ENCODE measurements at regions not wholly inside any gene's neighbourhood (a gene's known extent, or its start where the extent isn't known, plus 50 kb on each side); places are given as distances from the start of the nearest gene placed in this dataset.

GRCh38 chr21:41643246-41643966 lies 123.4 kb downstream of the RIPK4 start:
- H3K4me3 ChIP-seq (ENCODE audit: low read length), result no peak overlapping the region
- H3K27ac ChIP-seq (ENCODE audit: low read length), result no peak overlapping the region
- H2AFZ ChIP-seq (ENCODE audit: low read depth, low read length), result no peak overlapping the region
- no peak overlapping the region for H3K4me2 ChIP-seq (ENCODE audit: low read length)
- no peaks in the 10 kb centered on the region for H3K9me3 ChIP-seq (ENCODE audit: insufficient read depth, low read length)
- H3K36me3 ChIP-seq (replicated peaks; ENCODE audit: low read depth, low read length), result no peaks in the 10 kb centered on the region
- H3K27me3 ChIP-seq (ENCODE audit: low read depth, low read length), result peaks cover 3% of the 10 kb centered on the region
- no peaks in the 10 kb centered on the region for H4K20me1 ChIP-seq (ENCODE audit: insufficient read depth, low read length)
- TF ChIP-seq CTCF (IDR thresholded peaks at IDR 0.05; ENCODE audit: low read depth, low read length) (no peak), EZH2phosphoT487 (IDR thresholded peaks at IDR 0.05; ENCODE audit: low read depth) (no peak)
- H3K4me1 ChIP-seq (ENCODE audit: low read length), result no peaks in the 10 kb centered on the region
- H3K79me2 ChIP-seq (ENCODE audit: low read length), result no peaks in the 10 kb centered on the region
- H3K9ac ChIP-seq (ENCODE audit: low read length), result no peak overlapping the region

- no peaks in the 10 kb centered on the region for H3K9me3 ChIP-seq (ENCODE audit: insufficient read depth, low read length)
- H4K20me1 ChIP-seq (ENCODE audit: insufficient read depth, low read length), result no peaks in the 10 kb centered on the region
- H3K79me2 ChIP-seq (ENCODE audit: low read length), result no peaks in the 10 kb centered on the region
- no peak overlapping the region for H2AFZ ChIP-seq (ENCODE audit: low read depth, low read length)
- no peaks in the 10 kb centered on the region for H3K4me1 ChIP-seq (ENCODE audit: low read length)
- no peak overlapping the region for H3K4me2 ChIP-seq (ENCODE audit: low read length)
- no peak overlapping the region for H3K4me3 ChIP-seq (ENCODE audit: low read length)
- no peak for TF ChIP-seq EZH2phosphoT487 (IDR thresholded peaks at IDR 0.05; ENCODE audit: low read depth)
- no peak for TF ChIP-seq CTCF (IDR thresholded peaks at IDR 0.05; ENCODE audit: low read depth, low read length)
- peaks cover 3% of the 10 kb centered on the region for H3K27me3 ChIP-seq (ENCODE audit: low read depth, low read length)
- no peak overlapping the region for H3K9ac ChIP-seq (ENCODE audit: low read length)
- no peaks in the 10 kb centered on the region for H3K36me3 ChIP-seq (replicated peaks; ENCODE audit: low read depth, low read length)
- H3K27ac ChIP-seq (ENCODE audit: low read length), result no peak overlapping the region
Observed at GRCh38 chr21:41641821-41642701, 124.8 kb downstream of the RIPK4 start.

DNA sequence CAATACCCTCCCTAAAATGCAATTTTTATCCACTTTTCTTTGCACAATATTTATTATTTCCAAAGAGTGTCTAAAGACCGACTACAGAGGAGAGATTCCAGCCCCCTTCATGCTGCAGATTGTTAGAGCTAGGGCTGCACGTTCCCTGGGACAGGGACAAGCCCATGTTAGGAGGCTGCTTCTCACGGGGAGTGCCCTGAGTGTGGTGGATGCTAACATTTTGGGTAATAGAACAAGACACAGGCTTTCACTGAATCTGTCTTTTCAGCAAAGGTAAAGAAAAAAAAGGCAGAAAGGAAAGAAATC lies 125.4 kb downstream of the RIPK4 start:
- Histone ChIP-seq H3K27ac (ENCODE audit: low read length) (no peak overlapping the region), H3K79me2 (ENCODE audit: low read length) (no peaks in the 10 kb centered on the region), H3K27me3 (ENCODE audit: low read depth, low read length) (peaks cover 3% of the 10 kb centered on the region), H3K9ac (ENCODE audit: low read length) (no peak overlapping the region), H4K20me1 (ENCODE audit: insufficient read depth, low read length) (no peaks in the 10 kb centered on the region), H3K4me1 (ENCODE audit: low read length) (no peaks in the 10 kb centered on the region), H2AFZ (ENCODE audit: low read depth, low read length) (no peak overlapping the region), H3K9me3 (ENCODE audit: insufficient read depth, low read length) (no peaks in the 10 kb centered on the region), H3K36me3 (replicated peaks; ENCODE audit: low read depth, low read length) (no peaks in the 10 kb centered on the region), H3K4me3 (ENCODE audit: low read length) (no peak overlapping the region), H3K4me2 (ENCODE audit: low read length) (no peak overlapping the region)
- TF ChIP-seq EZH2phosphoT487 (IDR thresholded peaks at IDR 0.05; ENCODE audit: low read depth), result no peak
- TF ChIP-seq CTCF (IDR thresholded peaks at IDR 0.05; ENCODE audit: low read depth, low read length), result no peak

GRCh38 chr21:41640748-41641509 lies 125.9 kb downstream of the RIPK4 start:
- H3K9me3 ChIP-seq (ENCODE audit: insufficient read depth, low read length), result no peaks in the 10 kb centered on the region
- H2AFZ ChIP-seq (ENCODE audit: low read depth, low read length), result no peak overlapping the region
- H3K4me3 ChIP-seq (ENCODE audit: low read length), result no peak overlapping the region
- no peak overlapping the region for H3K9ac ChIP-seq (ENCODE audit: low read length)
- H3K27ac ChIP-seq (ENCODE audit: low read length), result no peak overlapping the region
- peaks cover 3% of the 10 kb centered on the region for H3K27me3 ChIP-seq (ENCODE audit: low read depth, low read length)
- no peaks in the 10 kb centered on the region for H3K36me3 ChIP-seq (replicated peaks; ENCODE audit: low read depth, low read length)
- no peaks in the 10 kb centered on the region for H3K4me1 ChIP-seq (ENCODE audit: low read length)
- TF ChIP-seq CTCF (IDR thresholded peaks at IDR 0.05; ENCODE audit: low read depth, low read length), result no peak
- no peak for TF ChIP-seq EZH2phosphoT487 (IDR thresholded peaks at IDR 0.05; ENCODE audit: low read depth)
- H3K79me2 ChIP-seq (ENCODE audit: low read length), result no peaks in the 10 kb centered on the region
- H4K20me1 ChIP-seq (ENCODE audit: insufficient read depth, low read length), result no peaks in the 10 kb centered on the region
- H3K4me2 ChIP-seq (ENCODE audit: low read length), result no peak overlapping the region
